K562 (cell line): ENCODE measurements at regions not wholly inside any gene's neighbourhood (a gene's known extent, or its start where the extent isn't known, plus 50 kb on each side); places are given as distances from the start of the nearest gene placed in this dataset.

Experiments
- EP300 ChIP-seq: IDR thresholded peaks from 2 replicates; pipeline ENCODE4 v1.6.1; 2012; ENCODE audit warnings: low read length, improper control_type of control experiment
- ESRRA ChIP-seq: fragments of 450-650 bp; IDR thresholded peaks from 2 replicates; pipeline ENCODE4 v1.6.1; 2014; ENCODE audit warnings: low read depth, mild to moderate bottlenecking, moderate library complexity, borderline replicate concordance
- NR4A1 ChIP-seq, 2 experiments: fragments of 250-450 bp in 1 of 2; fragments of 450-650 bp in 1 of 2; sonication (Bioruptor Pico) in 1 of 2; IDR thresholded peaks; 2 replicates each; pipeline versions ENCODE4 v1.4.0 to v1.6.1; 2016 to 2020; ENCODE audit warnings: mild to moderate bottlenecking in 2 of 2, missing compliant biosample characterization in 1 of 2, missing genetic modification characterization in 1 of 2, moderate library complexity in 1 of 2
- POLR2AphosphoS5 ChIP-seq: IDR thresholded peaks from 2 replicates; pipeline ENCODE4 v1.6.1; 2011; ENCODE audit warnings: mild to moderate bottlenecking, low read depth, low read length, moderate library complexity; ENCODE audit not compliant: control insufficient read depth, insufficient read depth
- SMAD3 ChIP-seq: fragments of 450-650 bp; formaldehyde crosslinking; conservative IDR thresholded peaks from 2 replicates; pipeline ENCODE4 v1.4.0; 2020; ENCODE audit warnings: mild to moderate bottlenecking
- ZNF175 ChIP-seq: fragments of 200-800 bp; sonication (Bioruptor generic); IDR thresholded peaks from 2 replicates; pipeline ENCODE4 v1.6.1; 2016; ENCODE audit warnings: low read depth, mild to moderate bottlenecking, missing genetic modification characterization, missing compliant biosample characterization
- TF ChIP-seq, protein P1 (sequence below), 3 experiments: IDR thresholded peaks in 2 of 3; conservative IDR thresholded peaks in 1 of 3; 2 replicates each; pipeline ENCODE4 v1.5.1; 2011 to 2012; ENCODE audit warnings: low read length in 3 of 3, mild to moderate bottlenecking in 3 of 3, control low read depth in 2 of 3, improper control_type of control experiment in 1 of 3, inconsistent platforms in 1 of 3, low read depth in 1 of 3, mixed read lengths in 1 of 3, moderate library complexity in 1 of 3; ENCODE audit not compliant: insufficient read depth in 2 of 3
- TF ChIP-seq, protein P2 (sequence below): sonication (generic); formaldehyde crosslinking; IDR thresholded peaks from 2 replicates; pipeline ENCODE4 v1.9.0; 2022; ENCODE audit warnings: mild to moderate bottlenecking, missing genetic modification reagents

DNA sequence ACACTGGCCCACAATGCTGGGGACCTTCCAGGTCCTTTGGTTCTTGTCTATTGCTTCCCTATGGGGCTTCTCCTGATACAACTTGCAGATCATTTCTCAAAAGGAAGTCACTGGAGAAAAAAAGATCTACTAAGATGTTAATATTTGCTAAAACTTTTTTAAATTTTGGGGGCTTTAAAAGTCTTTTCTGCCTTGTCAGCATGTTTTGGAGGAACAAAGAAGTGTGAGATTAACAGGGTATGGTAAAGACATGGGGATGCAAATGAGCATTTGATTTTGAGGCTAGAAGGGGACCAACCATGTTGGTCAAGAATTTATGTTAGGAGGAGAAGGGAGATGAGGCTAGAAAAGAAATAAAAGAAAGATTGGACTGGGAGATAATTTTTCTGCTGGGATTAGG, 515.4 kb downstream of the HTR7 start:
- TF ChIP-seq ZNF175 (no peak), NR4A1 (CRISPR knock-in tag; IDR thresholded peaks at IDR 0.05) (no peak), NR4A1 (tag; IDR thresholded peaks at IDR 0.05) (no peak), ESRRA (no peak), EP300 (no peak), SMAD3 (no peak), POLR2AphosphoS5 (no peak)
- TF ChIP-seq, protein P1, sequence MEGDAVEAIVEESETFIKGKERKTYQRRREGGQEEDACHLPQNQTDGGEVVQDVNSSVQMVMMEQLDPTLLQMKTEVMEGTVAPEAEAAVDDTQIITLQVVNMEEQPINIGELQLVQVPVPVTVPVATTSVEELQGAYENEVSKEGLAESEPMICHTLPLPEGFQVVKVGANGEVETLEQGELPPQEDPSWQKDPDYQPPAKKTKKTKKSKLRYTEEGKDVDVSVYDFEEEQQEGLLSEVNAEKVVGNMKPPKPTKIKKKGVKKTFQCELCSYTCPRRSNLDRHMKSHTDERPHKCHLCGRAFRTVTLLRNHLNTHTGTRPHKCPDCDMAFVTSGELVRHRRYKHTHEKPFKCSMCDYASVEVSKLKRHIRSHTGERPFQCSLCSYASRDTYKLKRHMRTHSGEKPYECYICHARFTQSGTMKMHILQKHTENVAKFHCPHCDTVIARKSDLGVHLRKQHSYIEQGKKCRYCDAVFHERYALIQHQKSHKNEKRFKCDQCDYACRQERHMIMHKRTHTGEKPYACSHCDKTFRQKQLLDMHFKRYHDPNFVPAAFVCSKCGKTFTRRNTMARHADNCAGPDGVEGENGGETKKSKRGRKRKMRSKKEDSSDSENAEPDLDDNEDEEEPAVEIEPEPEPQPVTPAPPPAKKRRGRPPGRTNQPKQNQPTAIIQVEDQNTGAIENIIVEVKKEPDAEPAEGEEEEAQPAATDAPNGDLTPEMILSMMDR (IDR thresholded peaks at IDR 0.05 in 2 of 3, conservative IDR thresholded peaks at IDR 0.05 in 1 of 3; ENCODE audit: insufficient read depth in 2 of 3, low read depth in 1 of 3, low read length in 3 of 3), result no peak
- TF ChIP-seq, protein P2, sequence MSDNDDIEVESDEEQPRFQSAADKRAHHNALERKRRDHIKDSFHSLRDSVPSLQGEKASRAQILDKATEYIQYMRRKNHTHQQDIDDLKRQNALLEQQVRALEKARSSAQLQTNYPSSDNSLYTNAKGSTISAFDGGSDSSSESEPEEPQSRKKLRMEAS, result no peak
